ENCODE measurements at regions not wholly inside any gene's neighbourhood (a gene's known extent, or its start where the extent isn't known, plus 50 kb on each side); places are given as distances from the start of the nearest gene placed in this dataset.
"Not testable (repeated sequence)": the region's sequence is repeated elsewhere in the genome, so short reads cannot be mapped to it uniquely, and the experiment has no call there.

DNA sequence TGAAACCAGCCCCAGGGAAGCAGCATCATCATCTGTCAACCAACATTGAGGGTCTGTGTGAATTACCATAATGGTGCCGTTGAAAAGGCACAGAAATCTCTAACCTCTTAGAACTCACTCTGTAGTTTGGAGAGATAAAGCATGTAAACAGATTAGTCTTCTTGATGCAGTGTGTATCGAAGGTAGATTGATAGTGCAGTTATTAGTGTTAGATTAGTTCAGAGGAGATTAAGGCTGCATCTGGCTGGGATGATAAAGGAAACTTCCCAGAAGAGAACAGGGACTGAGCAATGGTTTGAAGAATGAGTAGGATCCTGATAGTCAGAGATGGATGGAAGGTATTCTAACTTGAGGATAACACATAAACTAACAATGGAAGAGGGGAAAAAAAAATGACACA lies 651.5 kb downstream of the TLE1 start:
- peak; percentile 94 for FAIRE-seq
- no peak for TF ChIP-seq POLR2A (IDR thresholded peaks at IDR 0.05; ENCODE audit: low read depth, low read length)
- DNase-seq (ENCODE audit: insufficient read length, low spot score) = no peak

DNA sequence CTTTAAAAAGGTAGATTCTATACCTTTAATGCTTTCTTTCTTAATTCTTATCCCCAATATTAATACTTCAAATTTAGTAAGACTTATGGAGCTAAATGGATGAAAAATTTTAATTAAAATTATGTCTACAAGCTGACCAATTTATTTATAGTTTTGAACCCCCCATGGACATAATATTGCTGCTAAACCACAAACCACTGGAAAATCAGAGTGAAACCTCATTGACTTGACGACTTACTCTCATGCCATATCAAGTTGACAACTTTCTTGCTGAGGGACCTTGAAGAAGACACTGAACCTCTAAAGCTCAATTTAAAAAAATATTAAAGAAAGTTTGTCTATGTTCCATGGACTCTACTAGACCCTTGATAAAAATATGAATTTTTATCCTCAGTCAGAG lies 653.7 kb downstream of the TLE1 start:
- FAIRE-seq = no peak
- no peak for TF ChIP-seq POLR2A (IDR thresholded peaks at IDR 0.05; ENCODE audit: low read depth, low read length)
- DNase-seq (ENCODE audit: insufficient read length, low spot score) = no peak

DNA sequence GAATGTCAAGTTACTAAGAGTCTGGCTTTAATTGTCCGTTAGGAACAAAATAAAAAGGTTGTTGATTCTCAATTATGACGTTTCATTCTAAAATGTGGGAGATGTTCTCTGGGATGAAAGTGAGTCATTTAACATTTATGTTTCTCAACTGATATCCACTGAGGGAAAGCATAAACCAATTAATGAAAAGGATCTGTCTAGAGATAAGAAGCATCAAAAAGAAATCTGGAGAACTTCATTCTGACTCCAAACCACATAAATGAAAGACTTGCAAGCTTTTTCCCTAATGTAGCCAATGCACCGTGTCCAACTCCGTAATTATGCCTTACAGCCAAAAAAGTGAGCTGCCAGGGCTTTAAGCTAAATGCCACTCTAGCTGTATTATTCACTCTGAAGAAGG lies 654.2 kb downstream of the TLE1 start:
- TF ChIP-seq POLR2A (IDR thresholded peaks at IDR 0.05; ENCODE audit: low read depth, low read length) = no peak
- DNase-seq (ENCODE audit: insufficient read length, low spot score) (no peak), FAIRE-seq (peak; percentile 82)

DNA sequence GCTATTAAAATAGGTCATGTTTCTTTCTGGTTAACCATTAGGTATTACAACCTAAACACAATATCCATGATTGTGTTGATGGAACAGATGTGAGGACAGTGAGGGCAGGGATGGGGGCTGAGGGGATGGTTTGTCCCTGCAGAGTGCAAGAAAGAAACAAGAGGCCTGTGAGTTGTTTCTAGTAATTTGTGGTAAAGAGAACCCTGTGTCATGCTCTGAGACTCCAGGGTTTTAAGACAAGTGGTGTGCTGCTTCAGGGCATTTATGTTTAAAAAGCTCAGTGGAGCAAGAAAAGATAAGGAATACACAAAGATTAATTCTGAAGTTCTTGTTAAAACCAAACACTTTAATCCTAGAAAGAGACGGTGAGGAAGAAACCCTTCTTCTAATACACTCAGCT lies 656.5 kb downstream of the TLE1 start:
- DNase-seq (ENCODE audit: insufficient read length, low spot score) (no peak), FAIRE-seq (peak; percentile 85)
- no peak for TF ChIP-seq POLR2A (IDR thresholded peaks at IDR 0.05; ENCODE audit: low read depth, low read length)

DNA sequence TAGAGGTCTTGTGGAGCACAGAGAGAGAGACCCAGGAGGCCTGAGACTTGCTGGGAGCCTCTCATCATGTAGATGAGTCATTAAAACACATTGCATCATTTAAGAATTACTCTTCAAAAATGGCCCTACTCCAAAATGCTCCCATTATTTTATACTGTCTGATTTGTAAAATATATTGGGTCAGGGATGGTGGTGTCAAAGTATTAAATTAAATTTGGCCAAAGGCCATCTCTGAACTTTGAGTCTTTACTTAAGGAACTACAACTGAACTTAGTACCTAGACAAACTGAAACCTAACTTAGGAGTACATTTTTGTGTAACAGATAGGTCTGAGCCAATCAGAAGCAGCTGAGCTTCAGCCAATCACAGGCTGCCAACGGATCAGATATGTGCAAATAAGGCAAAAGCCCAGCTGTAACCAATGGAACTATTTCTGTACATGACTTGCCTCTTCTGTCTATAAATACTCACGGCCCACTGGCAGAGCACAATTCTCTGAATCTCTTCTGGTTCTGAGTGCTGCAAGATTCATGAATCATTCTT lies 657.2 kb downstream of the TLE1 start:
- TF ChIP-seq POLR2A (IDR thresholded peaks at IDR 0.05; ENCODE audit: low read depth, low read length) = no peak

DNA sequence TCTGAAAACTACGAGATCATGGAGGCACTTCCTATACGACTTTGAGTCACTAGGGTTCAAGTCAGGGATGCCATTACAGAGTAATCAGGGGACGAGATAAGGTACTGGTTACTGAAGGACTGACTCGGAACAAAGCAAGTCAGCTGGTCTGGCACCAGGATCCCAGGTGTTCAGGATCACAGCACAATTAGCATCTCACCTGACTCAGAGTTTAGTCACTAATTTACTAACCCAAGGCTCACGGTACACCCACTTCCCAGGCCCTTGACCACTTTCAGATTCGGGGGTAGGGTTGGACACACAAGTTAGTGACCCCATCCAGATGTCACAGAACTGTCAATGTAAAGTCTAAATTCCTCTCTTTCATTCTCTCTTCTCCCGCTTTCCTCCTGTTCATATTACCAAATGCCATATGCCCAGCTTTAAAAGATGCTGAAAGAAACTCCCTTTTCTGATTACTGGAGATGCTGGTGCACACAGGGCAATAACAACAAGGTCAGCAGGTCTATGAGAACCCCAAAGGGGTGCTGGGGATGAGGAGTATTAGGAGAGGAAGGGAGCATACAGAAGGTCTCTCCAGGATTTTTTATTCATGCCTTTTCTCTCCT lies 657.8 kb downstream of the TLE1 start:
- no peak for TF ChIP-seq POLR2A (IDR thresholded peaks at IDR 0.05; ENCODE audit: low read depth, low read length)
- DNase-seq (ENCODE audit: insufficient read length, low spot score) (no peak), FAIRE-seq (no peak)

More for the DNA sequence above, 657.2 kb downstream of the TLE1 start:
- DNase-seq (ENCODE audit: insufficient read length, low spot score) = peak; percentile 23
- FAIRE-seq = peak; percentile 98

DNA sequence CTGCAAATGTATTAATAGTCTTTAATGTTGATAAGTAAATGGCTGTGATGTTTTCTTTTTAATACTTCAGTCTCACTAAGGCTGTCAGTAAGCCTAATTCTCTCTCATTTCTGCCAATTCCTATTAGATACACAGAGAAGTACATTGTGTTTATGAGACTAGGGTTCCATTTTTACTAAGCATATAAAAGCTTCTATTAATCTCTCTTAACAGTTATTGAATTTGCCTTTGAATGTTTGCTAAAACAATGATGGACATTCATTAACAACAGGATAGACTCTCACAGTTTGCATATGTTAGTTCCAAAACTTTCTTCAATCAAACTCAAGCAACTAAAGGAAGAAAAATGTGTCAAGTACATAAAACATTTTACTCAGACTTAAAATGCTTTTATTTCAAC lies 659.3 kb downstream of the TLE1 start:
- no peak for FAIRE-seq
- no peak for TF ChIP-seq POLR2A (IDR thresholded peaks at IDR 0.05; ENCODE audit: low read depth, low read length)
- no peak for DNase-seq (ENCODE audit: insufficient read length, low spot score)

DNA sequence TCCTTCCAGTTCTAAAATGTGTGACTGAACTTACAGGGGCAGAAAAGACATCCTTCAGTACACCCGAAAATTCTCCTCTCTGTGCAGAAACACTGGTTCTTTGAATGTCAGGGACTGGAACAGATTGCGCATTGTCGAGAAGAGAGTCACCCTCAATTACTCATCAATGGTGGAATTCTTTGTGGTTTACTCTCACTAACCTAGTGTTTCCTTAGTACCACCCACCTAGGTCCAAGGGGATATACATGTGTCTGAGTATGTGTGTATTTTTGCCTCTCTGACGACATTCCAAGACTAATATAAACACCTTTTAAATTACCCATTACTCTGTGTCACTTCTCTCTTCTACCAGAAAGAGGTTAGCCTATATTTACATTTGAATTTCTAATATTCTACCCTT lies 660.8 kb downstream of the TLE1 start:
- TF ChIP-seq POLR2A (IDR thresholded peaks at IDR 0.05; ENCODE audit: low read depth, low read length) = no peak
- FAIRE-seq (peak; percentile 100), DNase-seq (ENCODE audit: insufficient read length, low spot score) (peak; percentile 65)

DNA sequence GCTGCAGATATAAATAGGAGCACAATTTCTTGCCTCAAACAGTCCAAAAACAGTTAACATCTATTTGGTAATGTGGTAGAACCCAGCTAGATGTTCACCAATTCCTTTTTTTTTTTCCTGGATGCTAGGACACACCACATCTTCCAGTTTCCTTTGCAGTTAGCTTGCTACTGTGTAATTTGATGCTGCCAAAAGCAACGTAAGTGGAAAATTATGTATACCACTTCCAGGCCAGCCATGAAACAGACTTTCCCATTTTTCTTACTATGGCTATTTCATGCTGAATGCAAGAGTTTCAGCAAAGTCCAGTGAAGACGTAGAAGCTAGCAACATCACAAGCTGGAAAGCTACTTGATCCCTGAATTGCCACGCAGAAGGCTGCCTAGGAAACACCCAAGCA lies 667.2 kb downstream of the TLE1 start:
- TF ChIP-seq POLR2A (IDR thresholded peaks at IDR 0.05; ENCODE audit: low read depth, low read length) = no peak
- FAIRE-seq (peak; percentile 78), DNase-seq (ENCODE audit: insufficient read length, low spot score) (no peak)

DNA sequence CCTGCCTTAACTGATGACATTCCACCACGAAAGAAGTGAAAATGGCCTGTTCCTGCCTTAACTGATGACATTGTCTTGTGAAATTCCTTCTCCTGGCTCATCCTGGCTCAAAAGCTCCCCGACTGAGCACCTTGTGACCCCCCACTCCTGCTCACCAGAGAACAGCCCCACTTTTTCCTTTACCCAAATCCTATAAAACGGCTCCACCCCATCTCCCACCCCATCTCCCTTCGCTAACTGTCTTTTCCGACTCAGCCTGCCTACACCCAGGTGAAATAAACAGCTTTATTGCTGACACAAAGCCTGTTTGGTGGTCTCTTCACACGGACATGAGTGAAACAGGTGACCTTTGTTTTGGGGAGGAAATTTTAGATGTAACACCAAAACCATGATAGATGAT lies 674.4 kb downstream of the TLE1 start:
- not testable (repeated sequence) for FAIRE-seq; DNase-seq (ENCODE audit: insufficient read length, low spot score)

DNA sequence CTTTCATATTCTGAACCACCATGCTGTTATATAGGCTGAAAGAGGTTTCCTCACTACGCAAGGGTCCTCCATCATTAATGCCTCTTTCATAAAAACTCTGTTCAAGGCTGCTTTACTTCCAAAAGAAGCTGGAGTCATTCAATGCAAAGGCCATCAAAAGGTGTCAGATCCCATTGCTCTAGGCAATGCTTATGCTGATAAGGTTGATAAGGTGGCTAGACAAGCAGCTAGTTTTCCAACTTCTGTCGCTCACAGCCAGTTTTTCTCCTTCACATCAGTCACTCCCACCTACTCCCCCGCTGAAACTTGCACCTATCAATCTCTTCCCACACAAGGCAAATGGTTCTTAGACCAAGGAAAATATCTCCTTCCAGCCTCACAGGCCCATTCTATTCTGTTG lies 676.2 kb downstream of the TLE1 start:
- not testable (repeated sequence) for FAIRE-seq; DNase-seq (ENCODE audit: insufficient read length, low spot score)

DNA sequence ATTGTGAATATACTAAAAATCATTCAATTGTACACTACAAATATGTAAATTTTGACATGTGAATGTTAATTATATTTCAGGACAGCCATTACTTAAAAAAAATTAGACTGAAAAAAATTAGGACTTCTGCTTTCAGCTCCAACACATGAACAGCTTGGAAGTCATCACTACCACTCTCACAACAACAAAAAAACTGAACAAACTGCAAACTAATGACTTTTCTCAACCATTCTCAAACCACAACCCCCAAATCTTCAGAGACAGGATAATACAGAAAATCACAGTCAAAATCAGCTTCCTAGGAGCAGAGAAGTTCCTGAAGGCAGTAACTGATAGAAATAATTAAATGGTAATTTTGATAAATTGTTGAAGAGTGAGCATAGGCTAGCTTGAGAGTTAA lies 686.4 kb downstream of the TLE1 start:
- DNase-seq (ENCODE audit: insufficient read length, low spot score) (no peak), FAIRE-seq (no peak)

DNA sequence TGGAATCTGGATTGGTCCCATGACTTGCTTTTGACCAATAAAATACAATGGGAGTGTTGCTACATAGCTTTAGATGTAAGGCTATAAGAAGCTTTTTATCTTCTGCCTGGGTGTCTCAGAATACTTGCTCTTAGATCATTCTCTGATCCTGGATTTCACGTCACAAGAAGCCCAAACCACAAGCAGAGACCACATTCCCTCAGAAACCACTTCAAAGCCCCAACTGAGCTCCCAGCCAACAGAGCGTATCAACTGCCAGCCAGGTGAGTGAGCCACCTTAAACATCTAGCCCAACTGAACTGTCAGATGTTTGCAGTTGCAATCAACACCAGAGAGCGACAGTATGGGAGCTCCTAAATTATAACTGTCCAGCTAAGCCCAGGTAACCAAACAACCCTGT lies 687.1 kb downstream of the TLE1 start:
- DNase-seq (ENCODE audit: insufficient read length, low spot score) = no peak

More for the DNA sequence above, 686.4 kb downstream of the TLE1 start:
- no peak for TF ChIP-seq POLR2A (IDR thresholded peaks at IDR 0.05; ENCODE audit: low read depth, low read length)

DNA sequence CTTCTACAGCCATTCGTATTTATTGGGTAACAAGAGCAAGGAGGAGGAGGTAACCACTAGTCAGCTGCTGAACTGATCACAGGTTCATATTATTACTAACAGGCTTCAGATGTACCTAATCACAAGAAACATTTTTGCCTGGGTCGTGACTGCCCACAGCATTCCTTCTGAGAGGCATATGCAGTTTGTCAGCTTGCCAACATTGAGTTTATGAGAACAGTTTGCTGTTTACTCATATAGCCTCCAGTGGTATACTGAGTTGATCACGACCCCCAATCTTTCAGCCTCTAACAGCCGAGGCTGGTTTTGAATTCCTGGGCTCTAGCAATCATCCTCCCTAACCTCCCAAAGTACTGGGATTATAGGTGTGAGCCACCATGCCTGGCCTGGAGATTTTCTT lies 693.6 kb downstream of the TLE1 start:
- TF ChIP-seq POLR2A (IDR thresholded peaks at IDR 0.05; ENCODE audit: low read depth, low read length) = no peak
- DNase-seq (ENCODE audit: insufficient read length, low spot score) (no peak), FAIRE-seq (peak; percentile 94)

More for the DNA sequence above, 687.1 kb downstream of the TLE1 start:
- peak; percentile 67 for FAIRE-seq
- no peak for TF ChIP-seq POLR2A (IDR thresholded peaks at IDR 0.05; ENCODE audit: low read depth, low read length)

DNA sequence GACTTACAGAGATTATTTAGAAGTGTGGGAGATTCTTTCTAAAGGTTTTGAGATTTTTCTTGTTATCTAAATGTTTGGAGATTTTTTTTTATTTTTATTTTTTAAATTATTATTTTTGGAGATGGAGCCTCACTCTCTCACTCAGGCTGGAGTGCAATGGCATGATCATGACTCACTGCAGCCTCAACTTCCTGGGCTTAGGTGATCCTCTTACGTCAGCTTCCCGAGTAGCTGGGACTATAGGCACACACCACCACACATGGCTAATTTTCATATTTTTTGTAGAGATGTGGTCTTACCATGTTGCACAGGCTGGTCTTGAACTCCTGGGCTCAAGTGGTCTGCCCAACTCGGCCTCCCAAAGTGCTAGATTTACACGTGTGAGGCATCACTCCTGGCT lies 694.5 kb downstream of the TLE1 start:
- peak; percentile 81 for FAIRE-seq
- no peak for TF ChIP-seq POLR2A (IDR thresholded peaks at IDR 0.05; ENCODE audit: low read depth, low read length)
- DNase-seq (ENCODE audit: insufficient read length, low spot score) = no peak

DNA sequence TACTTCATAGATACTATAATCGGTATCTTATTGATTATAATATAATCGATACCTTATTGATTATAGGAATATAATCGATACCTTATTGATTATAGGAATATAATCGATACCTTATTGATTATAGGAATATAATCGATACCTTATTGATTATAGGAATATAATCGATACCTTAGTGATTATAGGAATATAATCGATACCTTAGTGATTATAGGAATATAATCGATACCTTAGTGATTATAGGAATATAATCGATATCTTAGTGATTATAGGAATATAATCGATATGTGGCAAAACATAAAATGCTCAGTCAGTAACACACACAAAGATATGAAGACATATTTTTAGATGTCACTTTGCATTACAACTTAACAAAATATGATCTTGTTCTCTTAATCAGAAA lies 703.8 kb downstream of the TLE1 start:
- not testable (repeated sequence) for DNase-seq (ENCODE audit: insufficient read length, low spot score); FAIRE-seq

Measured in H54 (cell line).